Transverse colon (tissue), 4 donors: ENCODE measurements at regions not wholly inside any gene's neighbourhood (a gene's known extent, or its start where the extent isn't known, plus 50 kb on each side); places are given as distances from the start of the nearest gene placed in this dataset.
"Not testable (repeated sequence)": the region's sequence is repeated elsewhere in the genome, so short reads cannot be mapped to it uniquely, and the experiment has no call there.

Experiments
- POLR2AphosphoS5 ChIP-seq, 3 donors: sonication (generic); formaldehyde crosslinking; IDR thresholded peaks; one replicate each; pipeline ENCODE4 v1.6.1; 2016; ENCODE audit warnings: antibody characterized with exemption in 3 of 3
- TF ChIP-seq, protein P1 (sequence below), 5 experiments: fragments of 200-600 bp in 3 of 5; fragments of 450-650 bp in 2 of 5; sonication (generic) in 3 of 5; IDR thresholded peaks; 1 replicate in 2 of 5; 2 replicates in 3 of 5; pipeline ENCODE4 v1.5.1; 2016 to 2017; ENCODE audit warnings: antibody characterized with exemption in 5 of 5, inconsistent platforms in 3 of 5, mild to moderate bottlenecking in 2 of 5, moderate library complexity in 1 of 5

DNA sequence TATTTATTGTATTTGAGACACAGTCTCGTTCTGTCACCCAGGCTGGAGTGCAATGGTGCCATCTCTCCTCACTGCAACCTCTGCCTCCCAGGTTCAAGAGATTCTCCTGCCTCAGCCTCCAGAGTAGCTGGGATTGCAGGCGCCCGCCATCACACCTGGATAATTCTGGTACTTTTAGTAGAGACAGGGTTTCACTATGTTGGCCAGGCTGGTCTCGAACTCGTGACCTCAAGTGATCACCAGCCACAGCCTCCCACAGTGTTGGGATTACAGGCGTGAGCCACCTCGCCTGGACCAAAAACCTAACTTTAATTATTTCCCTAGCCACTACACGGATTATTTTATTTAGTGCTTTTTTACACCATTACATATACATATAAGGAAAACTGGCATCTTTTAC lies 1674.0 kb downstream of the SPATA31A7 start:
- TF ChIP-seq, protein P1, sequence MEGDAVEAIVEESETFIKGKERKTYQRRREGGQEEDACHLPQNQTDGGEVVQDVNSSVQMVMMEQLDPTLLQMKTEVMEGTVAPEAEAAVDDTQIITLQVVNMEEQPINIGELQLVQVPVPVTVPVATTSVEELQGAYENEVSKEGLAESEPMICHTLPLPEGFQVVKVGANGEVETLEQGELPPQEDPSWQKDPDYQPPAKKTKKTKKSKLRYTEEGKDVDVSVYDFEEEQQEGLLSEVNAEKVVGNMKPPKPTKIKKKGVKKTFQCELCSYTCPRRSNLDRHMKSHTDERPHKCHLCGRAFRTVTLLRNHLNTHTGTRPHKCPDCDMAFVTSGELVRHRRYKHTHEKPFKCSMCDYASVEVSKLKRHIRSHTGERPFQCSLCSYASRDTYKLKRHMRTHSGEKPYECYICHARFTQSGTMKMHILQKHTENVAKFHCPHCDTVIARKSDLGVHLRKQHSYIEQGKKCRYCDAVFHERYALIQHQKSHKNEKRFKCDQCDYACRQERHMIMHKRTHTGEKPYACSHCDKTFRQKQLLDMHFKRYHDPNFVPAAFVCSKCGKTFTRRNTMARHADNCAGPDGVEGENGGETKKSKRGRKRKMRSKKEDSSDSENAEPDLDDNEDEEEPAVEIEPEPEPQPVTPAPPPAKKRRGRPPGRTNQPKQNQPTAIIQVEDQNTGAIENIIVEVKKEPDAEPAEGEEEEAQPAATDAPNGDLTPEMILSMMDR (IDR thresholded peaks at IDR 0.05): not testable (repeated sequence)
- not testable (repeated sequence) for TF ChIP-seq POLR2AphosphoS5 (IDR thresholded peaks at IDR 0.05)
